NCI-H345 treated with DMSO at 0.1 percent for 48 hours (cell line): ENCODE measurements at regions not wholly inside any gene's neighbourhood (a gene's known extent, or its start where the extent isn't known, plus 50 kb on each side); places are given as distances from the start of the nearest gene placed in this dataset.

Experiments used
- DNase-seq: peaks from one replicate; lab custom pipeline; 2025; ENCODE audit not compliant: unreplicated experiment; lab: John Stamatoyannopoulos, UW

GRCh38 chr12:63090716-63091115, 60.3 kb downstream of the AVPR1A start:
- DNase-seq, result no peak

GRCh38 chr12:63086149-63086915, 64.7 kb downstream of the AVPR1A start:
- no peak for DNase-seq

GRCh38 chr12:63085120-63085519, 65.9 kb downstream of the AVPR1A start:
- no peak for DNase-seq

- DNase-seq, result no peak
Observed at GRCh38 chr12:63084501-63084900, 66.5 kb downstream of the AVPR1A start.

- DNase-seq, result no peak
Observed at GRCh38 chr12:63083046-63083445, 68.0 kb downstream of the AVPR1A start.

GRCh38 chr12:63079791-63080502, 71.1 kb downstream of the AVPR1A start:
- DNase-seq, result no peak

GRCh38 chr12:63078906-63079305, 72.1 kb downstream of the AVPR1A start:
- no peak for DNase-seq

- DNase-seq, result no peak
Observed at GRCh38 chr12:63075376-63076060, 75.5 kb downstream of the AVPR1A start.

- DNase-seq, result no peak
Observed at GRCh38 chr12:63070709-63071108, 80.3 kb downstream of the AVPR1A start.

GRCh38 chr12:63069860-63070617, 81.0 kb downstream of the AVPR1A start:
- DNase-seq, result no peak

GRCh38 chr12:63068857-63069442, 82.1 kb downstream of the AVPR1A start:
- peak; percentile 22 for DNase-seq

- DNase-seq, result no peak
Observed at GRCh38 chr12:63066782-63067181, 84.2 kb downstream of the AVPR1A start.

GRCh38 chr12:63066136-63066535, 84.9 kb downstream of the AVPR1A start:
- no peak for DNase-seq

- DNase-seq, result no peak
Observed at GRCh38 chr12:63064080-63064479, 86.9 kb downstream of the AVPR1A start.

GRCh38 chr12:63056649-63057048, 94.4 kb downstream of the AVPR1A start:
- DNase-seq, result no peak

- no peak for DNase-seq
Observed at GRCh38 chr12:63052696-63053095, 98.3 kb downstream of the AVPR1A start.

GRCh38 chr12:63047146-63047545, 103.9 kb downstream of the AVPR1A start:
- DNase-seq, result no peak

- no peak for DNase-seq
Observed at GRCh38 chr12:63045020-63045860, 105.8 kb downstream of the AVPR1A start.

- no peak for DNase-seq
Observed at GRCh38 chr12:63042646-63043045, 107.7 kb upstream of the PPM1H start.

GRCh38 chr12:63041601-63042000, 106.7 kb upstream of the PPM1H start:
- no peak for DNase-seq
